HUES6 (cell line): ENCODE measurements at regions not wholly inside any gene's neighbourhood (a gene's known extent, or its start where the extent isn't known, plus 50 kb on each side); places are given as distances from the start of the nearest gene placed in this dataset.

Source experiments
- H3K27ac ChIP-seq: 2 replicates; pipeline ENCODE4 v1.7.0; 2013; ENCODE audit warnings: low read depth, mild to moderate bottlenecking, low read length, inconsistent platforms
- H3K27me3 ChIP-seq: 2 replicates; pipeline ENCODE4 v1.6.1; 2013; ENCODE audit warnings: low read length; ENCODE audit not compliant: control insufficient read depth, insufficient read depth
- H3K36me3 ChIP-seq: 2 replicates; pipeline ENCODE4 v1.6.1; 2013; ENCODE audit warnings: low read length; ENCODE audit not compliant: control insufficient read depth, insufficient read depth
- H3K4me1 ChIP-seq: 2 replicates; pipeline ENCODE4 v1.6.1; 2013; ENCODE audit warnings: low read length; ENCODE audit not compliant: control insufficient read depth, insufficient read depth
- H3K4me3 ChIP-seq: 2 replicates; pipeline ENCODE4 v1.5.1; 2013; ENCODE audit warnings: low read depth, low read length
- H3K9ac ChIP-seq: one replicate; pipeline ENCODE4 v1.6.1; 2013; ENCODE audit warnings: mild to moderate bottlenecking, low read length
- H3K9me3 ChIP-seq: 2 replicates; pipeline ENCODE4 v1.6.1; 2013; ENCODE audit warnings: low read depth, low read length; ENCODE audit not compliant: control insufficient read depth, insufficient read depth

GRCh38 chr4:187184508-187184907, 460.9 kb upstream of the FAT1 start:
- Histone ChIP-seq H3K36me3 (no peaks in the 10 kb centered on the region), H3K9ac (no peak overlapping the region), H3K9me3 (no peaks in the 10 kb centered on the region), H3K27me3 (no peaks in the 10 kb centered on the region), H3K4me1 (no peaks in the 10 kb centered on the region), H3K27ac (no peak overlapping the region), H3K4me3 (no peak overlapping the region)

- Histone ChIP-seq H3K36me3 (no peaks in the 10 kb centered on the region), H3K27ac (no peak overlapping the region), H3K4me1 (no peaks in the 10 kb centered on the region), H3K9ac (no peak overlapping the region), H3K4me3 (no peak overlapping the region), H3K27me3 (no peaks in the 10 kb centered on the region), H3K9me3 (no peaks in the 10 kb centered on the region)
Measured at GRCh38 chr4:187188118-187188517, 464.5 kb upstream of the FAT1 start.

GRCh38 chr4:187188741-187189140, 465.1 kb upstream of the FAT1 start:
- H3K9me3 ChIP-seq, result no peaks in the 10 kb centered on the region
- no peak overlapping the region for H3K4me3 ChIP-seq
- no peak overlapping the region for H3K27ac ChIP-seq
- no peaks in the 10 kb centered on the region for H3K27me3 ChIP-seq
- no peak overlapping the region for H3K9ac ChIP-seq
- no peaks in the 10 kb centered on the region for H3K36me3 ChIP-seq
- H3K4me1 ChIP-seq, result no peaks in the 10 kb centered on the region

GRCh38 chr4:187190390-187190789, 466.7 kb upstream of the FAT1 start:
- Histone ChIP-seq H3K9ac (no peak overlapping the region), H3K4me1 (no peaks in the 10 kb centered on the region), H3K27me3 (no peaks in the 10 kb centered on the region), H3K9me3 (no peaks in the 10 kb centered on the region), H3K36me3 (no peaks in the 10 kb centered on the region), H3K4me3 (no peak overlapping the region), H3K27ac (no peak overlapping the region)

- H3K9ac ChIP-seq, result no peak overlapping the region
Measured at GRCh38 chr4:187191676-187192075, 468.0 kb upstream of the FAT1 start.

GRCh38 chr4:187192266-187192665, 468.6 kb upstream of the FAT1 start:
- Histone ChIP-seq H3K9ac (no peak overlapping the region), H3K4me1 (no peaks in the 10 kb centered on the region), H3K36me3 (no peaks in the 10 kb centered on the region), H3K9me3 (no peaks in the 10 kb centered on the region), H3K27me3 (no peaks in the 10 kb centered on the region), H3K4me3 (no peak overlapping the region), H3K27ac (no peak overlapping the region)

More at GRCh38 chr4:187191676-187192075, 468.0 kb upstream of the FAT1 start:
- H3K27me3 ChIP-seq, result no peaks in the 10 kb centered on the region
- H3K27ac ChIP-seq, result no peak overlapping the region
- H3K36me3 ChIP-seq, result no peaks in the 10 kb centered on the region
- H3K9me3 ChIP-seq, result no peaks in the 10 kb centered on the region
- H3K4me1 ChIP-seq, result no peaks in the 10 kb centered on the region
- H3K4me3 ChIP-seq, result no peak overlapping the region

- no peaks in the 10 kb centered on the region for H3K4me1 ChIP-seq
- H3K27ac ChIP-seq, result no peak overlapping the region
- no peaks in the 10 kb centered on the region for H3K9me3 ChIP-seq
- no peak overlapping the region for H3K9ac ChIP-seq
- no peak overlapping the region for H3K4me3 ChIP-seq
- H3K36me3 ChIP-seq, result no peaks in the 10 kb centered on the region
- H3K27me3 ChIP-seq, result no peaks in the 10 kb centered on the region
Measured at GRCh38 chr4:187193141-187193540, 469.5 kb upstream of the FAT1 start.

- H3K27me3 ChIP-seq, result no peaks in the 10 kb centered on the region
- no peaks in the 10 kb centered on the region for H3K36me3 ChIP-seq
- no peak overlapping the region for H3K27ac ChIP-seq
- H3K4me3 ChIP-seq, result no peak overlapping the region
- H3K4me1 ChIP-seq, result no peaks in the 10 kb centered on the region
- H3K9ac ChIP-seq, result no peak overlapping the region
- no peaks in the 10 kb centered on the region for H3K9me3 ChIP-seq
Measured at GRCh38 chr4:187204389-187204918, 480.8 kb upstream of the FAT1 start.

- Histone ChIP-seq H3K27ac (no peak overlapping the region), H3K36me3 (no peaks in the 10 kb centered on the region), H3K4me1 (no peaks in the 10 kb centered on the region), H3K9me3 (no peaks in the 10 kb centered on the region), H3K9ac (no peak overlapping the region), H3K27me3 (no peaks in the 10 kb centered on the region), H3K4me3 (no peak overlapping the region)
Measured at GRCh38 chr4:187207931-187208330, 484.3 kb upstream of the FAT1 start.

GRCh38 chr4:187208651-187209050, 485.0 kb upstream of the FAT1 start:
- H3K27me3 ChIP-seq, result no peaks in the 10 kb centered on the region
- H3K36me3 ChIP-seq, result no peaks in the 10 kb centered on the region
- no peak overlapping the region for H3K4me3 ChIP-seq
- no peak overlapping the region for H3K27ac ChIP-seq
- no peaks in the 10 kb centered on the region for H3K4me1 ChIP-seq
- H3K9me3 ChIP-seq, result no peaks in the 10 kb centered on the region
- no peak overlapping the region for H3K9ac ChIP-seq

- Histone ChIP-seq H3K4me1 (no peaks in the 10 kb centered on the region), H3K9ac (no peak overlapping the region), H3K4me3 (no peak overlapping the region), H3K36me3 (no peaks in the 10 kb centered on the region), H3K27me3 (no peaks in the 10 kb centered on the region), H3K9me3 (no peaks in the 10 kb centered on the region), H3K27ac (no peak overlapping the region)
Measured at GRCh38 chr4:187209921-187210613, 486.4 kb upstream of the FAT1 start.
